ENCODE measurements at regions not wholly inside any gene's neighbourhood (a gene's known extent, or its start where the extent isn't known, plus 50 kb on each side); places are given as distances from the start of the nearest gene placed in this dataset.
"Not testable (repeated sequence)": the region's sequence is repeated elsewhere in the genome, so short reads cannot be mapped to it uniquely, and the experiment has no call there.

- POLR2A ChIA-PET: no interaction called here
- Mint-ChIP-seq H3K4me1 (ENCODE audit: low read depth) (no peaks in the 10 kb centered on the region), H3K4me3 (no peak overlapping the region), H3K27ac (no peak overlapping the region), H3K9me3 (ENCODE audit: insufficient read depth) (peaks cover 9% of the 10 kb centered on the region), H3K36me3 (ENCODE audit: low read depth) (no peaks in the 10 kb centered on the region), H3K27me3 (ENCODE audit: low read depth) (no peaks in the 10 kb centered on the region)
- DNase-seq (no peak), ATAC-seq (no peak)
- CTCF ChIA-PET: no interaction called here
Observed at GRCh38 chr4:29336861-29337260, 1383.3 kb upstream of the PCDH7 start.

GRCh38 chr4:29372971-29373370, 1347.2 kb upstream of the PCDH7 start:
- Mint-ChIP-seq H3K4me3 (no peak overlapping the region), H3K9me3 (ENCODE audit: insufficient read depth) (peaks cover 4% of the 10 kb centered on the region), H3K36me3 (ENCODE audit: low read depth) (no peaks in the 10 kb centered on the region), H3K4me1 (ENCODE audit: low read depth) (no peaks in the 10 kb centered on the region), H3K27me3 (ENCODE audit: low read depth) (no peaks in the 10 kb centered on the region), H3K27ac (no peak overlapping the region)
- POLR2A ChIA-PET: no interaction called here
- ATAC-seq (no peak), DNase-seq (no peak)
- CTCF ChIA-PET: no interaction called here

- Mint-ChIP-seq H3K36me3 (ENCODE audit: low read depth) (no peaks in the 10 kb centered on the region), H3K9me3 (ENCODE audit: insufficient read depth) (peaks cover 8% of the 10 kb centered on the region), H3K4me1 (ENCODE audit: low read depth) (no peaks in the 10 kb centered on the region), H3K4me3 (no peak overlapping the region), H3K27ac (no peak overlapping the region), H3K27me3 (ENCODE audit: low read depth) (no peaks in the 10 kb centered on the region)
- no peak for DNase-seq
- ATAC-seq: no peak
- POLR2A ChIA-PET: no interaction called here
- CTCF ChIA-PET: no interaction called here
Observed at GRCh38 chr4:29375716-29376115, 1344.5 kb upstream of the PCDH7 start.

- H3K9me3 Mint-ChIP-seq (ENCODE audit: insufficient read depth); CTCF ChIA-PET; ATAC-seq; H3K27ac Mint-ChIP-seq; H3K27me3 Mint-ChIP-seq (ENCODE audit: low read depth); H3K4me1 Mint-ChIP-seq (ENCODE audit: low read depth); H3K4me3 Mint-ChIP-seq; H3K36me3 Mint-ChIP-seq (ENCODE audit: low read depth); DNase-seq; POLR2A ChIA-PET: not testable (repeated sequence)
Observed at GRCh38 chr4:29378237-29378636, 1341.9 kb upstream of the PCDH7 start.

GRCh38 chr4:29390921-29391320, 1329.2 kb upstream of the PCDH7 start:
- no peaks in the 10 kb centered on the region for H3K27me3 Mint-ChIP-seq (ENCODE audit: low read depth)
- no peak overlapping the region for H3K4me3 Mint-ChIP-seq
- no peaks in the 10 kb centered on the region for H3K4me1 Mint-ChIP-seq (ENCODE audit: low read depth)
- ChIA-PET POLR2A (no interaction called here), CTCF (no interaction called here)
- H3K27ac Mint-ChIP-seq: no peak overlapping the region
- ATAC-seq (no peak), DNase-seq (no peak)
- peaks cover 41% of the 10 kb centered on the region for H3K9me3 Mint-ChIP-seq (ENCODE audit: insufficient read depth)
- H3K36me3 Mint-ChIP-seq (ENCODE audit: low read depth): no peaks in the 10 kb centered on the region

- peaks cover 12% of the 10 kb centered on the region for H3K9me3 Mint-ChIP-seq (ENCODE audit: insufficient read depth)
- ChIA-PET POLR2A (no interaction called here), CTCF (no interaction called here)
Observed at GRCh38 chr4:29405116-29405515, 1315.1 kb upstream of the PCDH7 start.

GRCh38 chr4:29415771-29416170, 1304.4 kb upstream of the PCDH7 start:
- no peaks in the 10 kb centered on the region for H3K36me3 Mint-ChIP-seq (ENCODE audit: low read depth)
- no peaks in the 10 kb centered on the region for H3K4me1 Mint-ChIP-seq (ENCODE audit: low read depth)
- peaks cover 20% of the 10 kb centered on the region for H3K9me3 Mint-ChIP-seq (ENCODE audit: insufficient read depth)
- no peak for DNase-seq
- POLR2A ChIA-PET: no interaction called here
- H3K27me3 Mint-ChIP-seq (ENCODE audit: low read depth): no peaks in the 10 kb centered on the region
- CTCF ChIA-PET: no interaction called here
- no peak for ATAC-seq
- no peak overlapping the region for H3K27ac Mint-ChIP-seq
- H3K4me3 Mint-ChIP-seq: no peak overlapping the region

More at GRCh38 chr4:29405116-29405515, 1315.1 kb upstream of the PCDH7 start:
- Mint-ChIP-seq H3K36me3 (ENCODE audit: low read depth) (no peaks in the 10 kb centered on the region), H3K4me1 (ENCODE audit: low read depth) (no peaks in the 10 kb centered on the region), H3K27me3 (ENCODE audit: low read depth) (no peaks in the 10 kb centered on the region), H3K27ac (no peak overlapping the region), H3K4me3 (no peak overlapping the region)
- ATAC-seq (no peak), DNase-seq (no peak)

GRCh38 chr4:29423836-29424721, 1296.1 kb upstream of the PCDH7 start:
- ChIA-PET CTCF (no interaction called here), POLR2A (no interaction called here)
- Mint-ChIP-seq H3K4me1 (ENCODE audit: low read depth) (no peaks in the 10 kb centered on the region), H3K27me3 (ENCODE audit: low read depth) (no peaks in the 10 kb centered on the region), H3K4me3 (no peak overlapping the region), H3K27ac (no peak overlapping the region), H3K9me3 (ENCODE audit: insufficient read depth) (peaks cover 14% of the 10 kb centered on the region), H3K36me3 (ENCODE audit: low read depth) (no peaks in the 10 kb centered on the region)
- DNase-seq: no peak
- ATAC-seq: no peak

GRCh38 chr4:29453303-29453820, 1266.8 kb upstream of the PCDH7 start:
- H3K27me3 Mint-ChIP-seq (ENCODE audit: low read depth): no peaks in the 10 kb centered on the region
- ATAC-seq: no peak
- H3K4me3 Mint-ChIP-seq: no peak overlapping the region
- POLR2A ChIA-PET: no interaction called here
- CTCF ChIA-PET: no interaction called here
- no peak for DNase-seq
- H3K27ac Mint-ChIP-seq: no peak overlapping the region
- no peaks in the 10 kb centered on the region for H3K36me3 Mint-ChIP-seq (ENCODE audit: low read depth)
- no peaks in the 10 kb centered on the region for H3K4me1 Mint-ChIP-seq (ENCODE audit: low read depth)
- H3K9me3 Mint-ChIP-seq (ENCODE audit: insufficient read depth): peaks cover 18% of the 10 kb centered on the region

GRCh38 chr4:29459926-29460325, 1260.2 kb upstream of the PCDH7 start:
- no peaks in the 10 kb centered on the region for H3K4me1 Mint-ChIP-seq (ENCODE audit: low read depth)
- H3K4me3 Mint-ChIP-seq: no peak overlapping the region
- POLR2A ChIA-PET: no interaction called here
- ATAC-seq (no peak), DNase-seq (no peak)
- peaks cover 38% of the 10 kb centered on the region for H3K9me3 Mint-ChIP-seq (ENCODE audit: insufficient read depth)
- H3K27me3 Mint-ChIP-seq (ENCODE audit: low read depth): no peaks in the 10 kb centered on the region
- no peaks in the 10 kb centered on the region for H3K36me3 Mint-ChIP-seq (ENCODE audit: low read depth)
- CTCF ChIA-PET: no interaction called here
- H3K27ac Mint-ChIP-seq: no peak overlapping the region

GRCh38 chr4:29467044-29467717, 1253.0 kb upstream of the PCDH7 start:
- no peak for DNase-seq
- H3K4me1 Mint-ChIP-seq (ENCODE audit: low read depth): no peaks in the 10 kb centered on the region
- POLR2A ChIA-PET: no interaction called here
- no peak overlapping the region for H3K27ac Mint-ChIP-seq
- CTCF ChIA-PET: no interaction called here
- H3K4me3 Mint-ChIP-seq: no peak overlapping the region
- H3K36me3 Mint-ChIP-seq (ENCODE audit: low read depth): no peaks in the 10 kb centered on the region
- no peak for ATAC-seq
- no peaks in the 10 kb centered on the region for H3K27me3 Mint-ChIP-seq (ENCODE audit: low read depth)
- peaks cover 17% of the 10 kb centered on the region for H3K9me3 Mint-ChIP-seq (ENCODE audit: insufficient read depth)

Measured in activated CD8-positive, alpha-beta T cell treated with anti-CD3 and anti-CD28 coated beads, Interleukin-2, amount 10 ng/mL, durations not matched to agents 7 days and 5 days (primary cell).